K562 (cell line): ENCODE measurements at regions not wholly inside any gene's neighbourhood (a gene's known extent, or its start where the extent isn't known, plus 50 kb on each side); places are given as distances from the start of the nearest gene placed in this dataset.

Experiments
- ATF1 ChIP-seq, 2 experiments: fragments of 450-650 bp in 1 of 2; IDR thresholded peaks; 2 replicates each; pipeline ENCODE4 v1.6.1; 2016; ENCODE audit warnings: missing compliant biosample characterization in 1 of 2, missing genetic modification characterization in 1 of 2
- CCNT2 ChIP-seq: IDR thresholded peaks from 2 replicates; pipeline ENCODE4 v1.6.1; 2011; ENCODE audit warnings: borderline replicate concordance, low read depth, mild to moderate bottlenecking, moderate library complexity, mixed read lengths, low read length; ENCODE audit not compliant: insufficient read length; ENCODE audit errors: extremely low read depth
- CTCF ChIP-seq, 3 experiments: IDR thresholded peaks in 2 of 3; conservative IDR thresholded peaks in 1 of 3; 2 replicates each; pipeline ENCODE4 v1.5.1; 2011 to 2012; ENCODE audit warnings: low read length in 3 of 3, mild to moderate bottlenecking in 3 of 3, control low read depth in 2 of 3, improper control_type of control experiment in 1 of 3, inconsistent platforms in 1 of 3, low read depth in 1 of 3, mixed read lengths in 1 of 3, moderate library complexity in 1 of 3; ENCODE audit not compliant: insufficient read depth in 2 of 3
- POLR2AphosphoS5 ChIP-seq: IDR thresholded peaks from 2 replicates; pipeline ENCODE4 v1.6.1; 2011; ENCODE audit warnings: mild to moderate bottlenecking, low read depth, low read length, moderate library complexity; ENCODE audit not compliant: control insufficient read depth, insufficient read depth
- SAP30 ChIP-seq: fragments of 200-600 bp; sonication (generic); IDR thresholded peaks from 2 replicates; pipeline ENCODE4 v1.6.1; 2012; ENCODE audit warnings: borderline replicate concordance, low read depth, mild to moderate bottlenecking, moderate library complexity, low read length, control low read depth, inconsistent platforms; ENCODE audit not compliant: insufficient read depth, poor library complexity, severe bottlenecking
- ZNF134 ChIP-seq: fragments of 250-450 bp; sonication (Bioruptor Pico); conservative IDR thresholded peaks from 2 replicates; pipeline ENCODE4 v1.4.0; 2020
- TF ChIP-seq, protein P1 (sequence below): sonication (generic); formaldehyde crosslinking; IDR thresholded peaks from 2 replicates; pipeline ENCODE4 v1.8.0; 2022; ENCODE audit warnings: missing genetic modification reagents, mild to moderate bottlenecking, borderline replicate concordance

DNA sequence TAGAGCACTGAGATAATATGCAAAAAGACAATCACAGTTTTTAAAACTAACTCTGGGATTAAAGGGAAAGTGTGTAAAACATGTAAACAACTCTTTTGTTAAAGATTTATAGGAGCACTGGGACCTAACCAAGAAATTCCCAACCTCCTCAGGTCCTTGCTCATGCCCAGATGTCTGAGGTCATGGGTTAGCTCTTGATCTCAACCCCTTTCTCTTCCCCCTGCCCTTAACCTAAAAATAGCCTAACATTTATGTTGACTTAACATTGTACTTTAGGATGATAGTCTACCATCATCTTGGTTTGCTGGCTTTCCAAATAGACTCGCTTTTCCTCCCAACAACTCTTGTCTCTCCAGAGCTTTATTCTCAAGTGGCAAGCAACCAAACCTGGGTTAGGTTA, 258.2 kb upstream of the FAT3 start:
- TF ChIP-seq ZNF134 (CRISPR knock-in tag) (no peak), CCNT2 (no peak), CTCF (IDR thresholded peaks at IDR 0.05 in 2 of 3, conservative IDR thresholded peaks at IDR 0.05 in 1 of 3; ENCODE audit: insufficient read depth in 2 of 3, low read depth in 1 of 3, low read length in 3 of 3) (no peak), SAP30 (no peak), POLR2AphosphoS5 (no peak), ATF1 (CRISPR knock-in tag; IDR thresholded peaks at IDR 0.05) (no peak), ATF1 (tag; IDR thresholded peaks at IDR 0.05) (no peak)
- TF ChIP-seq, protein P1, sequence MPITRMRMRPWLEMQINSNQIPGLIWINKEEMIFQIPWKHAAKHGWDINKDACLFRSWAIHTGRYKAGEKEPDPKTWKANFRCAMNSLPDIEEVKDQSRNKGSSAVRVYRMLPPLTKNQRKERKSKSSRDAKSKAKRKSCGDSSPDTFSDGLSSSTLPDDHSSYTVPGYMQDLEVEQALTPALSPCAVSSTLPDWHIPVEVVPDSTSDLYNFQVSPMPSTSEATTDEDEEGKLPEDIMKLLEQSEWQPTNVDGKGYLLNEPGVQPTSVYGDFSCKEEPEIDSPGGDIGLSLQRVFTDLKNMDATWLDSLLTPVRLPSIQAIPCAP (CRISPR knock-in tag), result no peak
